NCI-H2081 treated with DMSO at 0.1 percent for 48 hours (cell line): ENCODE measurements at regions not wholly inside any gene's neighbourhood (a gene's known extent, or its start where the extent isn't known, plus 50 kb on each side); places are given as distances from the start of the nearest gene placed in this dataset.

Source experiments
- DNase-seq: peaks from one replicate; lab custom pipeline; 2025; lab: John Stamatoyannopoulos, UW

DNA sequence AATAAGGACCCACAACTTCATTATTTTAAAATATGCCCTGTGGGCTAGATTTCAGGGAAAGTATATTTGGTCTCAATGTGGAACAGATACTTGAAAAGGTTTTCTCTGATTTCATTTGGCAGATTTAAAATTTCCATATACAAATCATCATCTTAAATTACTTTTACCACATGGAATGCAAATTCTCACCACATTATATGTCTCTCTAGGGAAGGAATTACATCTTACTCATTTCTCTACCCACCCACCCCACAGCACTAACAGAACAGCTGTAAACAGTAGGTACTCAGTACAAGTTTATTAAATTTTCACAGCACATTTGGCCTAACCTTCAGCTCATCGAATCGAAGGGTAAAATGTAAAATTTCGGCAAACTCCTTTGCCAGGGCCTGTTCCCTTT is 104.0 kb downstream of the CYRIA start:
- DNase-seq: no peak

GRCh38 chr2:16561251-16561650 is 104.4 kb downstream of the CYRIA start:
- DNase-seq: no peak

- DNase-seq: no peak
Observed at GRCh38 chr2:16559278-16560067, 106.2 kb downstream of the CYRIA start.

DNA sequence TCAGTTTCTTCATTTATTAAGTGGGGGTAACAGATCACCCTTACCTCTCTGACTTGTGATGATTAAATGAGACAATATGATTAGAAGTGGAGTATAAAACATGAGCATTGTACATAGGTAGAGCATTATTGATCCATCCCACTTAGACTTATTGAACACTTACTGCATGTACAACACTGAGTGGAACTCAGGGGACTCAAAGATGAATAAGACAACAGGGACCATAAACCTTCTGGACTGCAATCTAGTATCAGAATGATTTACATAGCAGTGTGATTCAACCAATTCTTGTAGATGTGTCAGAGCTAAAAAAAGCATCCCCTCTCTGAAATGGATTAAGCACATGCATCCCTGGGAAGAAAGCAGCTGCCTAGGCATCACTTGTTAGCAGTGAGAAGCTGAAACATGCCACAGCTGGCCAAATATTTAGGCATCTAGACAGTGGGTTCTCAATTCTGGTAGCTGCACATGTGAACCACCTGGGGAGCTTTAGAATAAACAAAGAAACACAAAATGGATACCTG is 111.5 kb downstream of the CYRIA start:
- no peak for DNase-seq

DNA sequence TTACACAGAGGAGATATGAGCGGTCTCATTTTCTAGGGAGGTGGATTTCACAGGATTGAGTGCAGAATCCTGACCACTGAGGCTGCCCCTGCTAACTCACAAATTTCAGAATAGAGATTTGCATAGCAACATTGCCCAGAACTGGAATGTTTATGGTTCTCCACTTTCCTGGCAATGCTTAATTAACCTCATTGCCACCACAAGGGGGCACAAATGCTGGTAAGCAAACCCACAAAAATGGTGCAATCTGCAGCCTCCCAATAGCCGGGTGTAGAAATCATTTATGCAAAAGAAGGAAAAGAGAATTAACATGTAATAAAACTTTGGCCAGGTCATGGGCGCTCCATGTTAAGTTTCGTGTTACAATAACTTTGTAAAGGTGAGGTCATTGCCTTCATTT is 112.4 kb downstream of the CYRIA start:
- no peak for DNase-seq

- no peak for DNase-seq
Observed at GRCh38 chr2:16552202-16552601, 113.4 kb downstream of the CYRIA start.

DNA sequence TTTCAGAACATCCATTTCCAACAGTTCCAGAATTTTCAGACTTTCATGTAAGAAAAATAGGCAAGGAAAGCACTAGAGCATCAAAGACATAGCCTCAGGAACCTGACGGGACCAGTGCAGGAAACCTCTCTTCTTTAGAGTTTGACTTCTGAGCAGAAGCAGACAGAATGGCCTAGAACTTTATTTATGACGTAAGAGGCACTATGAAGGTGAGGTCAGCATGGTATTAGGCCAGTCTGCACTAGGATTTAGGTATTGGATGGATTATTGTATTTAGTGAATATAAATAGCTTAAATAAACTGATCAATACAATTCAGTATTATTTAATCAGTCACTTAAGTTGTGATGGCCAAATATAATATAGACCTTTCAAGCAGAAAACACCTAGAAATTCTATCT is 117.6 kb downstream of the CYRIA start:
- DNase-seq: no peak

DNA sequence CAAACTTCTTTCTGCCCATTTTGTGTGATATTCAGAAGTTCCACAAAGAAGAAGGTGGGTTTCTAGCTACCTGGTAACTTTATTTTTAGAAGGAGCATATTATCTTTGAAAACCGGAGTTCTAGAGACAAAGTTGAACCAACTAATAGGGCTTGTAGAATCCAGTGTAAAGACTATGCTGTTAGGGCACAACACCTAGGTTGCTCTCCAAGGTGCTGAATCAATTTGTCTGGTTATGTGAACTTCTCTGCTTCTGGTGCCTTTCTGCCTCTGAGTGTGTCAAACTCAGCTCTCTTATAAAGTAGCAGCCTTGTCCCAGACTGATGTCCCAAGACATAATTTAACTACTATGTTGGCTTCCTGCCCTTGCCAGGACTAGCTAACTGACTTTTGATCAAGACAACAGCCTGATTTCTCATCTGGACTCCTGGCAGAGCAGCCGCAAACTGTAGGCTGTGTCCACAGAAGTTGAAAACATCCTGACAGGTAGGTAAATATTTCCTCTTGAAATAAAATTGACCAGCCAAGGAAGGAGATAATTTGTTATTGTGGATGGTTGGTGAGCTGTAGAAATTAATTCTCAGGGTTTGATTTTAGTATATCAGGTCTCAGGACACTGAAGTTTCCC is 119.4 kb downstream of the CYRIA start:
- DNase-seq: no peak

DNA sequence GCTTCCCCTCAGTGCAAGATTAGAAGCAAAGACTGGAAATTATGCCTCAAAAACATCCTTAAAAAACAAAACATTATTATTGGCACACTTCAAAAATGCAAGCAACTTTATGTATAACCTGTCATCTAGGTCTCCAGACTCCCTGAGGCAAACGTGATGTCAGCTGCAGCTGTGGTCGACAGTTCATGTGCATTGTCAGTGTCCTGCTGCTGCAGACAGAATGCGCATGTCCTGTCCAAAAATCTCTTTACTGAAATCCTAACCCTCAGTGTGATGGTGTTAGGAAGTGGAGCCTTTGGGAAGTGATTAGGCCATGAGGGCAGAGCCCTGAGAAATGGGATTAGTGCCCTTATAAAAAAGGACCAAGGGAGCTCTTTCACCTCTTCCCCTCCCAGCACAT is 126.9 kb downstream of the CYRIA start:
- no peak for DNase-seq

GRCh38 chr2:16537347-16537746 is 128.3 kb downstream of the CYRIA start:
- no peak for DNase-seq

GRCh38 chr2:16526193-16526592 is 139.4 kb downstream of the CYRIA start:
- DNase-seq: no peak

DNA sequence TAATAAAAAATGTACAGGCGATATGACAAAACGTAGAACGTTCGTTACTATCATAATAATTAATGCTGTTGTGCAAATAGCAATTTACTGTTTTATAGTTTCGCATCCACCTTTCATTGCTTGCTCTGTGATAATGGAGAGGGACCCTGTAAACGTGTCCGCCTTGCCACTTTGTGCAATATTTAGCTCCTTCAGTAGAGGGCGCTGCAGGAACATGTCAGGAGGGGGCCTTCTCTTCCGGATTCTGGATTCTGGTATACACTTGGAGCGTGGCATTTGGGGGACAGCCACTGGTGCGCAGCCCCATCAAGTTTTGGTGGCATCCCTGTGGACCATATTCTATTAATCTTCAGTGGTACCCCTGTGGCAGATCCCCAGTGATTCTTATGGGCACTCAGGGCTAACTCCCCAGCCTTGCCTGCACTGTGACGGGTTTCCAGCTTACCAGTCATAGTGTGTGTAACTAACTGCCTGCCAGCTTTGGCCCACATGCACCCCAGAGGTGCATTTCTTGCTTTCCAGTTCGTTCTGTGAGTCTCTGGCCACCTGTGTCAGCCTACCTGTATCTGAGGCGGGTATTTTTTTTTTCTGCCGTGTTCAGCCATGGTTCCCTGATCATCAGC is 140.3 kb downstream of the CYRIA start:
- DNase-seq: no peak

DNA sequence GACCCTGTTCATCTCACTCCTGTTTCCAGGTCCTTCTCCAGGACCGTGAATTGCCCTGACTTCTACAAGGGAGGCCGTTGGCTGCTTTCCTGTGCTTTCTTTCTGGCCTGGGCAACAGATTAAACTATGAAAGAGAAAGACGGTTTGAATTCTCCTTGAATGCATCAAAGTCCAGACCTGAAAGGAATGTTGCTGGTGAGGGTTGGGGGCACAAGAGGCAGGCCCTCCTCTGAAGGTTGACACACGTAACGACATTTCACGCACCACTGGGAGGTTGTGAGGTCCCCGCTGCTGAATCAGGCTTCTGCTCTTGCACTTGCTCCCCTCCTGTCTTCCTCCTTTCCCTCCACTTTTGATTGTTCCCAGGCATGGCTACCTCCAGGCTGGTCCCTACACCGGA is 141.9 kb downstream of the CYRIA start:
- DNase-seq: no peak

DNA sequence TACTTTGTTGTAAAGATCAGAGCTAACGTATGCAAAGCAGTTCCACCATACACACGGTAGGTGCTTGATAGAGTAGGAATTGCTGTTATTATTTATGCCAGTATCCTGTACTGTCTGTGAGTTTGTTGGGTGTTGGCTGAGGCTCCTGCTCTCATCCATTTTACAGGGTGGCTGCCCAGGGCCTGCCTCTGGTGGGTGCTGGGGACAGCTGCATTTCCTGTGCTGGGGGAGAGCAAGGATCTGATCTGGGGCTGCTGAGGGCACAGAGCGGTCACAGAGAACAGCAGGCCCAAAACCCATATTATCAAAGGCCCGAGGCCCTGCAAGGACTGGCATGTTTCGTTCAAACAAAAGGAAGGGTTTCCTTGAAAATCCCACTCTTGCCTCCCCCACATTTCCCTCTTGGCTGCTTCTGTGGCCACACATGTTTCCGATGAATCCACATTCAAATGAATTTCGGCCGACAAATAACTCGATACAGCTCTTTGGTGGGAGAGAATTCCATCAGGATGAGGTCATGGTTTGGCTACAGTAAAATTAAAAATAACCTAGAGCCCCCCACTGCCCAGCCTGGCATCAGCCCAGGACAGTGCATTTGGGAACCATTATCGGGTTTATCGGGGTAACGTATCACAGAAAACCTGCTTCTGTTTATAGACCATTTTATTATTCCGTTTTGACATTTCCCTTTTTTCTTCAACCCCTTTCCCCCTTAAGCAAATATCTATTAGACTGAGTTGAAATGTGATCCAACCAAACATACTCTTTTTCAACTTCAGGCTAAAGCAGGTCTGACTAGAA is 143.4 kb downstream of the CYRIA start:
- DNase-seq: no peak

GRCh38 chr2:16520891-16521290 is 144.7 kb downstream of the CYRIA start:
- DNase-seq: no peak

- DNase-seq: no peak
Observed at GRCh38 chr2:16515696-16516095, 149.9 kb downstream of the CYRIA start.

DNA sequence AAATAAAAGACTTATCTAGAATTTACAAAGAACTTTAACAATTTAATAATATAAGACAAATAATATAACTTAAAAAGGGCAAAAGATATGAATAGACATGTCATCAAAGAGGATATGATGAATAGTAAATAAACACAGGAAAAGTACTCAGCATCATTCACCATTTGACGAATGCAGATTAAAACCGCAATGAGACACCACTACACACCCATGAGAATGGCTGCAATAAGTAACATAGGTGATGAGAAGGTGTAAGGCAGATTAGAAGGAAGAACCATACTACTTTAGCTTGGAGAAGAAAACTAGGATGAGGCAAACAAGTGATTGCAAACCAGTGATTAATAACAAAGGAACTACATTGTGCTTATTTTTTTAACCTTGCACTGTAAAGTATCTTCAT is 152.0 kb downstream of the CYRIA start:
- DNase-seq: no peak

- no peak for DNase-seq
Observed at GRCh38 chr2:16511041-16511440, 154.6 kb downstream of the CYRIA start.

DNA sequence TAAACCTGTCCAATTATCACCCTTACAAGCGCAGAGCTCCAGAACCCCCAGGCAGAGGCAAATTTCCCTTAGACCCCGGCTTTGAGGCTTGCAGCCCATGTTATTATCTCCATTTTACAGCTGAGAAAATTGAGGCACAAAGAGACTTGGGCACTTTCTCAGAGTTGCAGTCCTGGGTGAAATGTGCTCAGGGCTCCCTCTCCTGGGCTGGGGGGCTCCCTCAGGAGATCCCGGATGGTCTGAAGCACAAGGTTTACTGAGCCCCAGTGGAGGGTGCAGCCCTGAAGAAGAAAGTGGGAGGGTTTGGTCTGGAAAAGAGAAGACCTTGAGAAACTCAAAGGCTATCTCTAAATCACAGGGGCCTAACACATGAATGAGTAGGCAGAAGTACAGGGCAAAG is 156.6 kb downstream of the CYRIA start:
- no peak for DNase-seq

DNA sequence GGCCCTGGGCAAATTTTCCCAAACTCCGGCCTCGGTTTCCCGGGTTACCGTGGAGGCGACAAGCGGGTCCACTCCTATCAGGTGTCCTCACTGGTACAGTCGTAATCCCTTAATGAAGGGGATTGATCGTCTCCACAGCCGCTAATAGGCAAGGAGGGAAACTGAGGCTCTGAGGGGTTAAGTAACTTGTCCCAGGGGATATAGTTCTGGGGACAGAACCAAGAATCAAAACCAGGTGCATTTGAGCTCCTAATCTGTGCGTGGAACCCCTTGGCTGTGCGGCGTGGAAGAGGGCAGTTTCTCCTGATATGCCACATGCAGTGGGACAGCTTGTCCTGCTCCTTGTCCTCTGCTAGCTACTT is 157.2 kb downstream of the CYRIA start:
- DNase-seq: no peak

DNA sequence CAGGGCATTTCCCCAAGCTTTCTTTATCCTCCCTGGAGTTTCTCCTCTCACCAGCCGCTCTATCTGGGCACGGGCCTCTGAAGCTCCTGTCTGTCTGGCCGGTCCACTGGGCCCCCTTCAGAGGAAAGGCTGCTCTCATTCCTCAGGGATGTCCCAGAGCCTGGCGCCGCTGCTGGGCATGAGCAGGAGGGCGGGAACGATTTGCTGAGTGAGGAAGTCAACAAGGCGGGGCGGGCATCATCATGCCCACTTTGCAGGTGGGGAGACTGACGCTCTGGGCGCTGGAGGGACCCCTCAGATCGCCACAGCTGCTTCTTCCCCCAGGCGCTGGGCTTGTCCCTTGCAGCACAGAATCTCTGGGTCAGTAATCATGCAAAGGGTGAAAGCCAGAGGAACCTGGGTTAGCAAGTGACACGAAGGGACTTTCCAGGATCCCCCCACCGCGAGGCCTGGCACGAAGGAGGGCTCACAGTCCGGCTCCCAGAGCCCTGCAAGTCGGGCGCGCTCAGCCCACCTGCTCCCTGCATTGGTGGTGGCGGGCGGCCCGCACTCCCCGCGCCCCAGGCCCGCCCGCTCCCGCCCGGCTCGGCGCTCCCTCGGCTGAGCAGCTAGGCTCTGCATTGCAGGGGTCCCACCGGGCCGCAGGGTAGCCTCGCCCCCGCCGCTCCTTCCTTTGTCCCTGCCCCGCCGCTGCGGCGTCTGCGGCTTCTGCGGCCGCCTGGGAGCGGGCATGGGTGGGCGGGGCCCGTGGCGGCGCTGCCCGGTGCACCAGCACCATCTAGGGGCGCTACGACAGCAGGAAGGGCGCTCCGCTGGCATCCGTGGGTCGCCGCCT is 157.8 kb downstream of the CYRIA start:
- no peak for DNase-seq

DNA sequence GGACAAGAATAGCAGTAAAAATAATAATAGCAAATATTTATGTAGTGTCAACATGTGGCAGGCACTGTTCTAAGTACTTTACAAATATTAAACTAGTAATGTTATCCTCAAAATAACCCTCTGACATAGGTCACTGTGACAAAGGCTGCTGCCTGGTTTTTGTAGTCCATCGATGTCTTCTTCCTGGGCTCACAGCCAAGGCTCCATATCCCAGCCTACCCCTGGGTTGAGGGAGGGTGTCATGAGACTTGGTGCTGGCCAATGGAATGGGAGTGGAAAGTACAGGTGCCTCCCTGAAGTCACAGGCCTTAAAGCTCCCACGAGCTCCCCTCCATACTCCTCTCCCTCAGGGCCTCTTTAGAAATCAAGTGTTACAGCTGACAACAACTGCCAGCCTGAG is 159.3 kb downstream of the CYRIA start:
- no peak for DNase-seq
